Midbrain (tissue), 1 donor: ENCODE measurements at regions not wholly inside any gene's neighbourhood (a gene's known extent, or its start where the extent isn't known, plus 50 kb on each side); places are given as distances from the start of the nearest gene placed in this dataset.
"Not testable (repeated sequence)": the region's sequence is repeated elsewhere in the genome, so short reads cannot be mapped to it uniquely, and the experiment has no call there.

Experiments used
- DNase-seq: peaks from one replicate; lab custom pipeline; 2025; lab: John Stamatoyannopoulos, UW

DNA sequence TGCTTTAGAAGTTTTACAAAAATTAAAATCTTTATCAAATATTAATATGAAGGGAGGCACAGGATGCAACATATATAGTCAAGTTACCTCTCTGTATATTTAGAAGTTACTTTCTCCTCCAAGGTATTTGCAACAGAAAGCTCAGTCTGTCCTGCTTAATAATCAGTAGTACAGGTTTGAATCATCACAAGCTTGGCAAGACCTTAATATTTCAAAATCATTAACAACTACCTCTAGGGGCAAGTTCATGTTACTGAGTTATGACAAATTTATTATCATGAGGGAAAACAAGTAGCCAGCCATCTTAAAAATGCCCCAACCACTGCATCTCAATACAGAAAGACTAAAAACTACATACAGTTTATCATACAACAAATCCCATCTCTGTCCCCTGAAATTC, 116.0 kb downstream of the PMAIP1 start:
- not testable (repeated sequence) for DNase-seq

GRCh38 chr18:60013148-60013547, 113.4 kb downstream of the PMAIP1 start:
- not testable (repeated sequence) for DNase-seq

DNA sequence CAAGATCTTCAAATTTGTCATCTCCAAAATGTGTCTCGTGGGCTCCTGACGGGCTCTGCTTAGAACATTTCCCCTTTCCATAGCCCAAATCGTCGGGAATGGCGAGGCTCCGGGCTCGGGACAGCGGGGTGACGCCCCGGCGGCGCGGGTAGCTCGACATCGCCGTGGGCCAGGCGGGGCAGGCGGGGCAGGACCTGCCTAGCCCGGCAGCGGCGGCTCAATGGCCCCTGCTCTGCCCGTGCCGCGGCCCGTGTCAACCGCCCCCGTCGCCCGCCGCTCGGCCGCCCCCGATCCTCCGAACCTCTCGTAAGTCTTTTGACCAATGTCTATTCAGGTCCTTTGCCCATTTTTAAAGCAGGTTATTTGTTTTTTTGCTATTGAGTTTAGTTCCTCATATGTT, 111.2 kb downstream of the PMAIP1 start:
- no peak for DNase-seq

DNA sequence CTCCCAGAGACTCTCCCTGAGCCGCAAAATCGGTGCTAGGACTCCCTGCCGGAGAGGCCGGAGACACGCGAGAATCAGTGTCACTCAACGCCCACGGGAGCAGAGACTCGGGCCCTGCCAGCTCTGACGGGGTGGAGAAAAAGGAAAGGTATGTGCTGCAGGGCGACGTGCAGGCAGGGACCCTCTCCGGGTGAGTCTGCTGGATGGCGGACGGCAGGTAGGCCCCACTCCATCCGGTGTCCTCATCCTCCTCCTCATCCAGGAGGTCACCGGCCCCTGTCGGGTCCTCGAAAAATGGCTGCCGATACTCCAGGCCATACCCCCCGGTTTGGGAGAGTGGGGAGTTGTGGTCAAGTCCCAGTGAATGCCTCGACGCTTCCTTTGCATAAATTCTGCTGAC, 110.7 kb downstream of the PMAIP1 start:
- DNase-seq: no peak

DNA sequence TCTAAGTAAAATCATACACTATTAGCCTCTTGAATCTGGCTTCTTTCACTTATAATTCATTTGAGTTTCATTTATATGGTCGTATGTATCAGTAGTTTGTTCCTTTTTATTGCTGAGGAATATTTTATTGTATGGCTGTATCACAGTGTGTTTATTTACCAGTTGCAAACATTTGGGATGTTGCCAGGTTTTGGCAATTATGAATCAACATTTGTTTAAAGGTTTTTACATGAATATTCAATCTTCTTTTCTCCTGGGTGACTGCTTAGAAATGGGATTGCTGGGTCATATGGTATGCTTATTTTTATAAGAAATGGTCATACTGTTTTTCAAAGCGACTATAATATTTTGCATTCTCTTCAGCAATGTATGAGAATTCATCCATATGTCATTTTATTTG, 107.9 kb downstream of the PMAIP1 start:
- no peak for DNase-seq

DNA sequence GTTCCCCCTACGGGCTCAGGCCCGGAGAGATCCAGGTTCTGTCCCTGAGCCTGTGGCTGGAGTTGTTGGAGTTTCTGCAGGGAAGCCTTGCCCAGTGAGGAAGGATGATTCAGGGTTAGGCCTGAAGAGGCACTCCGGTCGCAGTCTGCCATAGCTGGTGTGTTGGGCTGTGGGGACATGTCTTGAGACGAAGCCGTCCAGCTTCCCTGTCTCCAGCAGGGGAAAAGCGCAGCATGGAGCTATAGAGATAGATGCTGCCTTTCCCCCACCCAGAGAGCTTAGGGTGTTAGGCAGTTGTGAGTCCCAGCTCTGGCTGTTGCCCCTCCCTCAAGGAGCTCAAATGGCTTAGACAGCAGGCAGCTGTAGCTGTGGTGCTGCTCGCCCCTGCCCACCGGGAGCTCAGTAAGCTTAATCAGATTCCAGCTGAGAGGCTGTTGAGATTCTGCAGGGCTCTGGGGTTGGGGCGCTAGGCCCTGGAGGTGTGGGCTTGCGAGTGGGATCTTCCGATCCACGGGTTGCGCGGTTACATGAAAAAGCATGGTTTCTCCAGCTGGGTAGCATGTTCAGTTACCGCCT, 103.9 kb downstream of the PMAIP1 start:
- DNase-seq: no peak

DNA sequence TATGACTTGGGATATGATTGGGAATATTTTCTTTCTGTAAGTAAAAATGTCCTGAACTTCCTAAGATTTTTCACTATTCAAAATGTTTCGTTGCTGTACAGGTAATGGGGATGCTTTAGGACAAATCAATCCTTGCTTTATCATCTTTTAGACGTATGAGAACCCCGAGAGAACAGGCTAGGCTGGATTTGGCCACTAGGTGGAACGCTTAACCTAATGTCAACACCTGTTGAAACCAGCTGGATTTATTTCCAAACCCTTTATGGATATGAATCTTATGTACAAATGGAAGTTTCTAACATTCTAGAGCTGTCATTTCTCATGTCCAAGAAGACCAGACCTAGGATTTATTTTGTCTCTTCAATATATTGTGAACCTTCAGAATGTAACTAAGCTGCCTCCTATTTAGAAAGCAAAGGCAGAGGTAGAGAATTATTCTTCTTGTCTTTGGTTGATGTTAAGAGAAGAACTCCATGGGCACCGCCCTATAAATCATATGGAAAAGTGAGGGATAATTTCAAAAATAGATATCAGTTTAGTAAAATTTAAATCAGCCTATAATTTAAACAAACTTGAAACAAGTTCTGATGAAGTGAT, 96.7 kb downstream of the PMAIP1 start:
- peak; percentile 37 for DNase-seq

DNA sequence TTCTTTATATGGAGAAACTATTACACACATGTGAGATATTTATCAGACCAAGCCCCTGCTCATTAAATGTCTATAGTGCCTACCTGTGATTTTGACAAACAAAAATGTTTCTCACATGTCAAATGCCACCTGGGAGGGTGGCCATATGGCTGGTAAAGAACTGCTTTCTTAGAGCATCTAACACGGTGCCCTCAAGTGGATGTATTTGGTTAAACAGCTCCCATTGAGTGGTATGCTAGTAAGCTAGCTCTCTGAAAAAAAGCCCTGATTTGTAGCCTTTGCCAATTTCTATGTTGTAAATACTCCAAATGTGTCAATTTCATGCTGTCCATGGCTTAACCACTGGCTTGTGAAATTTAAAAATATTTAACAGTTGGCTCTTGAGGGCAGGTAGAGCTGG, 94.6 kb downstream of the PMAIP1 start:
- DNase-seq: no peak

GRCh38 chr18:59993560-59993959, 93.8 kb downstream of the PMAIP1 start:
- DNase-seq: no peak

GRCh38 chr18:59990121-59990823, 90.5 kb downstream of the PMAIP1 start:
- no peak for DNase-seq

GRCh38 chr18:59988098-59988706, 88.4 kb downstream of the PMAIP1 start:
- DNase-seq: peak; percentile 45

GRCh38 chr18:59987102-59987501, 87.3 kb downstream of the PMAIP1 start:
- no peak for DNase-seq

- DNase-seq: no peak
Observed at GRCh38 chr18:59986139-59986538, 86.3 kb downstream of the PMAIP1 start.

DNA sequence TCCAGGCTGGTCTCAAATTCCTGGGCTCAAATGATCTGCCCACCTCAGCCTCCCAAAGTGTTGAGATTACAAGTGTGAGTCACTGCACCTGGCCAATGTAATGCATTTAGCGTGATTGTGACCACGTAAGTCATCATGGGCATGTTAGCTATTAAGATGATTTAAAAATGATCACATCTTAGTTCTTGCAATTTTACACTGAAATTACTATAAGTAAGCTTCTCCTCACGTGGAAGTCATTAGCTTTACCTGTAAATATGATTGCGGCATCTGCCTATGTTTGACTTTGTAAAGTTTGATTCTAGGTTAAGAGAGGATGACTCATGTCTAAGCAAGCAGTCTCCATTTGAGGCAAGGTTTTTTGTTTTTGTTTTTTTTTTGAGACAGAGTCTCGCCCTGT, 85.5 kb downstream of the PMAIP1 start:
- no peak for DNase-seq

DNA sequence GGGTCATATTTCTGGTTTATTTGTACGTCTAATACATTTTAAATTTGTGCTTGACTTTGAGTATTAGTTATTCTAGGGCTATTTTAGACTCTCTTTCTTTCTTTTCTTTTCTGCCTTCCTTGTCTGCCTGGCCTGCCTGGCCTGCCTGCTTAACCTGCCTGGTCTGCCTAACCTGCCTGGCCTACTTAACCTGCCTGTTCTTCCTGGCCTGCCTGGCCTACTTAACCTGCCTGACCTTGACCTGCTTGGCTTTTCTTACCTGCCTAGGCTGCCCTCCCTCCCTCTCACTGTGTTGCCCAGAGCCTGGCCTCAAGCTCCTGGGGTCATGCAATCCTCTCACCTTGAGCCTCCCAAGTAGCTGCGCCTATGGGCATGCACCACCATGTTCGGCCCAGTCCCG, 83.7 kb downstream of the PMAIP1 start:
- no peak for DNase-seq

DNA sequence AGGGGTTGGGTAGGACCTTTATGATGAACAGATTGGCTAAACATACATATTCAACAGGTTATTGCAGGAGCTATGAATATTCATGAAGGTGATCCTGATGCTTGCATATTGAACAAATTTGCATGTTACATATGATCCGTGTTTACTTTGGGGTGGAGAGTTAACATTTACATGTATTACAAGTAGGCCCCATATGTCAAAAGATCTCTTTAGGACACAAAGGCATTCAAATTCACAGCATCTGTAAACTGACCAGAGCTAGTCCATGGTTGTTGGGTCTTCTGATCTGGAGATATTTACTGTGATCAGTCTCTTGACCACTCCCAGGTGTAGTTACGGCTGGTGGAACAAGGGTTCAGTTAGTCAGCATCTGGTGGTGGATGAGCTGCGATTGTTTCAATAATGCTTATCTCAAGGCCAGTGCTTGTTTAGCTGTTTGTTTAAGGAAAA, 80.4 kb downstream of the PMAIP1 start:
- no peak for DNase-seq

GRCh38 chr18:59971871-59972428, 72.2 kb downstream of the PMAIP1 start:
- DNase-seq: no peak

DNA sequence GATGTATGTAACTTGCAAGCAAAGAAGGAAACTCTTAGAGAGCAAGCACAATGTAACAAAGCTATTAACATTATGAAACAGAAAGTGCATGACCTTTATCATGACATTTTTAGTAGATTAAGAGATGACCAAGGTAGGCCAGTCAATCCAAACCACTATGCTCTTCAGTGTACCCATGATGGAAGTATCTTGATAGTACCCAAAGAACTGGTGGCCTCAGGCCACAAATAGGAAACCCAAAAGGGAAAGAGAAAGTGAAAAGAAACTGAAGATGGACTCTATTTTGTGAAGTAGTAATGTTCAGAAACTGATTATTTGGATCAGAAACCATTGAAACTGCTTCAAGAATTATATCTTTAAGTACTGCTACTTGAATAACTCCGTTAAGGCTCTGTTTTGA, 71.3 kb downstream of the PMAIP1 start:
- DNase-seq: not testable (repeated sequence)

GRCh38 chr18:59969477-59970028, 69.8 kb downstream of the PMAIP1 start:
- DNase-seq: not testable (repeated sequence)

- no peak for DNase-seq
Observed at GRCh38 chr18:59968583-59968982, 68.8 kb downstream of the PMAIP1 start.

GRCh38 chr18:59967878-59968277, 68.1 kb downstream of the PMAIP1 start:
- no peak for DNase-seq

DNA sequence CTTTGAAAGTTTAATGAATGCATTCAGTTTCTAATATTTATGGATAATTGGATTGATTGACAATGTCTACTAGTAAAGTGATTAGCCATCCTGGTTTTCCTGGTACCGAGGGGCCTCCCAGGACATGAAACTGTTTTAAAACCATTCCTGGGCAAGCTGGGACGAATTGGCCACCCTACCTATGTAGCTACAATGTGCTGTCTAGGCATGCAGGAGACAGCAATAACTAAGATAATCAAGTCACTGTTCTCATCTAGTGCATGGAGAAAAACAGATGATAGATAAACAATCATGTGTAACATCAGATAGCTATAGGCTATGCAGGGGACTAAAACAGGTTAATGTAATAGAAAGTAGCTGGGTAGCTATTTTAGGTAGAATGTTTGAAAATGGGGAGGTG, 67.1 kb downstream of the PMAIP1 start:
- no peak for DNase-seq
